C4-2B (cell line): ENCODE measurements at regions not wholly inside any gene's neighbourhood (a gene's known extent, or its start where the extent isn't known, plus 50 kb on each side); places are given as distances from the start of the nearest gene placed in this dataset.

Source experiments
- H3K27ac ChIP-seq: fragments of 450-650 bp; 2 replicates; pipeline ENCODE4 v1.5.1; 2017
- ZFX ChIP-seq: fragments of 450-650 bp; IDR thresholded peaks from 2 replicates; pipeline ENCODE4 v1.6.1; 2017
- TF ChIP-seq, protein P1 (sequence below): fragments of 450-650 bp; conservative IDR thresholded peaks from 2 replicates; pipeline ENCODE4 v1.5.1; 2017; ENCODE audit warnings: mild to moderate bottlenecking

GRCh38 chr3:76352511-76353284, 567.3 kb upstream of the ZNF717 start:
- H3K27ac ChIP-seq = no peak overlapping the region
- TF ChIP-seq ZFX = no peak

DNA sequence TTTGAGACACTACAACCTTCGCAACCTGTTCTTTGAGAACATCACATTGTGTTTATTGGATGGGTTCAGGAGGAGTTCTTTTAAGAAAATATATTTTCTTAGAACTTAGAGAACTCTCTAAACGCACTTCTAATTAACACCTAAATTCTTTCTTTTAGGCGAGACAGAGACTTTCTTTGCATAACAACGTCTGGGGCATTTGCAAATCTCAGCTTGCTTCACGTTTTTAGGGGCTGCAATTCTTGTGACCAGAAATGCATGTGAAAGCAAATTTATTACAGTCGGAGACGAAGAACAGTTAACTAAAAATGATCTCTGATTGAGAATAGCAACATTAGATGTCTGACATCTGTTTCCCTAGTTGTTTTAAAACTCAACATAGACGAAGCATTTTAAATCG, 568.3 kb upstream of the ZNF717 start:
- TF ChIP-seq, protein P1, sequence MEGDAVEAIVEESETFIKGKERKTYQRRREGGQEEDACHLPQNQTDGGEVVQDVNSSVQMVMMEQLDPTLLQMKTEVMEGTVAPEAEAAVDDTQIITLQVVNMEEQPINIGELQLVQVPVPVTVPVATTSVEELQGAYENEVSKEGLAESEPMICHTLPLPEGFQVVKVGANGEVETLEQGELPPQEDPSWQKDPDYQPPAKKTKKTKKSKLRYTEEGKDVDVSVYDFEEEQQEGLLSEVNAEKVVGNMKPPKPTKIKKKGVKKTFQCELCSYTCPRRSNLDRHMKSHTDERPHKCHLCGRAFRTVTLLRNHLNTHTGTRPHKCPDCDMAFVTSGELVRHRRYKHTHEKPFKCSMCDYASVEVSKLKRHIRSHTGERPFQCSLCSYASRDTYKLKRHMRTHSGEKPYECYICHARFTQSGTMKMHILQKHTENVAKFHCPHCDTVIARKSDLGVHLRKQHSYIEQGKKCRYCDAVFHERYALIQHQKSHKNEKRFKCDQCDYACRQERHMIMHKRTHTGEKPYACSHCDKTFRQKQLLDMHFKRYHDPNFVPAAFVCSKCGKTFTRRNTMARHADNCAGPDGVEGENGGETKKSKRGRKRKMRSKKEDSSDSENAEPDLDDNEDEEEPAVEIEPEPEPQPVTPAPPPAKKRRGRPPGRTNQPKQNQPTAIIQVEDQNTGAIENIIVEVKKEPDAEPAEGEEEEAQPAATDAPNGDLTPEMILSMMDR = no peak
- TF ChIP-seq ZFX = no peak
- no peak overlapping the region for H3K27ac ChIP-seq

GRCh38 chr3:76361010-76361409, 575.7 kb upstream of the ZNF717 start:
- no peak for TF ChIP-seq ZFX
- TF ChIP-seq, protein P1 = no peak
- no peak overlapping the region for H3K27ac ChIP-seq

GRCh38 chr3:76362643-76363042, 577.3 kb upstream of the ZNF717 start:
- no peak overlapping the region for H3K27ac ChIP-seq
- TF ChIP-seq, protein P1 = no peak
- TF ChIP-seq ZFX = no peak

DNA sequence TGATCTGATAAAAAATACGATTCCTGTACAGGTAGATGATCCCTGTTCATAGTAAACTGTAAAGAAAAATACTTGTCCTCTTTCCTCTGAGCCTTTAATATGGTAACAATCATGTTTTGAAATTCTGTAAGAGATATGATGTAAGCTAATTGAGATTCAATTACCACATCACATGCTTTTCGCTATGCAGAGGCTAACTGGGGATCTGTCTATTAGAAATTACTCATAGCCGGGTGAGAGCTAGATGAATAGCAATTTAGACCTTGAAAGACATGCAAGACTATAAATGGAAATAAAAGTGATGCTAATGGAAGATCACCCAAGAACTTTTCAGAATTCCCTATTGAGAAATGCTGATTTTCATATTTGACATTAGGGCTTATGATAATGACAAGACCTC, 579.9 kb upstream of the ZNF717 start:
- no peak overlapping the region for H3K27ac ChIP-seq
- TF ChIP-seq, protein P1 = no peak
- no peak for TF ChIP-seq ZFX

DNA sequence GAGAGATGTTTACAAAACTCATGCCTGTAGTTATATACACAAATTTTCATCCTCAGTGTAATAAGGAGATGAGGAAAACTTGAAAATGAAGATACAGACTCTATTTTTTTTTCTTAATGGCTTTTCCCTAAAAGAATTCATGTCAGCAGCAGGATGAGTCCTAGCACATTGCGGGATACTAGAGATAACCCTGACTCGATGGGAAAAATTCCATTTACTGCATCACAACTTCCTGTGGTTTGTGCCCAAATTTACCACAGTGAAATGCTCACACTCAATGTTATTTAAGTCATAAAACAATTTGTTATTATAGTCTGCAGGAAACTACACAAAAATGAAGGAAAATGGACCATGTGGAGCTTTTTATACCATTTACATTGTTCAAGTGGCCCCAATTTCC, 581.9 kb upstream of the ZNF717 start:
- H3K27ac ChIP-seq = no peak overlapping the region
- TF ChIP-seq, protein P1 = no peak
- no peak for TF ChIP-seq ZFX

GRCh38 chr3:76369170-76369569, 583.8 kb upstream of the ZNF717 start:
- H3K27ac ChIP-seq = no peak overlapping the region
- TF ChIP-seq, protein P1 = peak; percentile 62
- TF ChIP-seq ZFX = no peak
